Heart left ventricle (tissue), 13 donors: ENCODE measurements at regions not wholly inside any gene's neighbourhood (a gene's known extent, or its start where the extent isn't known, plus 50 kb on each side); places are given as distances from the start of the nearest gene placed in this dataset.

Experiments used
- CTCF ChIP-seq, 12 donors: fragments of 200-600 bp; sonication (generic) in 4 of 12; IDR thresholded peaks; one replicate each; pipeline versions ENCODE4 v1.5.0 to v1.8.0; 2018 to 2022; ENCODE audit warnings: antibody characterized with exemption in 12 of 12, mild to moderate bottlenecking in 5 of 12
- POLR2A ChIP-seq, 2 donors: fragments of 450-650 bp; IDR thresholded peaks; one replicate each; pipeline ENCODE4 v1.6.1; 2017; ENCODE audit warnings: antibody characterized with exemption in 2 of 2, mild to moderate bottlenecking in 2 of 2, moderate library complexity in 2 of 2
- donor health status: ischemic (EF 13 %, LVEDD 7.1; RV severe dilation, severe dysfunction).
- donor health status: DM: no; HTN: yes; CAD: no.
- donor health status: DM: no; HTN: no; CAD: no.
- donor health status: ischemic (EF 25% LVEDD 6.9; RV normal size, moderate dysfunction).
- donor health status: ischemic (EF 25% LVEDD 5.7; RV mildly dilated, moderate dysfunction).
- donor health status: ischemic (EF 35%, LVEDD 5.7; RV mildly dilated, moderate dysfunction).
- donor health status: nonischemic (EF 11% LVEDD 7.7; RV severe dilation, severe dysfunction).
- donor health status: DM: yes; HTN: yes; CAD: no.
- donor health status: PGD.
- donor health status: ischemic (EF 29% LVEDD 5.4; RV normal size, mild dysfunction).
- donor health status: nonischemic (EF 23%, LVEDD 6.1; RV moderate dilation, normal function).

DNA sequence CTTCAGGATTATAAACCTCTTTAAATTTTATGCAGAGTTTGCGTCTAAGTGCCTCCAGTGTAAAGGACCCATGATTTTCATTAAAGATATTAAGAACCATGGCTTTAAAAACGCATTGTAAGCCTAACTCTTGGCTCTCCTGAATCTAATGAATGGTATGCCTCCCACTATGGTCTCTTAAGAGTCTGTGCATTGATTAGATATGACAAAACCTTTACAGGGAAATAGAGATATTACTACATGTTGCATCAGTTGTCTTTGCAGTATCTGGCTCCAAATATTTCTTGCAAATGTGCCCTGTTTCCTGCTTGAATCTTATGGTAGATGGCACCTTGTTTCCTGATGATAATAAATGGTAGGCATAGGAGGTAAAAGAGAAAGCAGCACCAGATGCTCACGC lies 189.3 kb upstream of the FSHR start:
- TF ChIP-seq CTCF (IDR thresholded peaks at IDR 0.05) (no peak), POLR2A (IDR thresholded peaks at IDR 0.05) (no peak)
